ENCODE measurements at regions not wholly inside any gene's neighbourhood (a gene's known extent, or its start where the extent isn't known, plus 50 kb on each side); places are given as distances from the start of the nearest gene placed in this dataset.
"Not testable (repeated sequence)": the region's sequence is repeated elsewhere in the genome, so short reads cannot be mapped to it uniquely, and the experiment has no call there.

DNA sequence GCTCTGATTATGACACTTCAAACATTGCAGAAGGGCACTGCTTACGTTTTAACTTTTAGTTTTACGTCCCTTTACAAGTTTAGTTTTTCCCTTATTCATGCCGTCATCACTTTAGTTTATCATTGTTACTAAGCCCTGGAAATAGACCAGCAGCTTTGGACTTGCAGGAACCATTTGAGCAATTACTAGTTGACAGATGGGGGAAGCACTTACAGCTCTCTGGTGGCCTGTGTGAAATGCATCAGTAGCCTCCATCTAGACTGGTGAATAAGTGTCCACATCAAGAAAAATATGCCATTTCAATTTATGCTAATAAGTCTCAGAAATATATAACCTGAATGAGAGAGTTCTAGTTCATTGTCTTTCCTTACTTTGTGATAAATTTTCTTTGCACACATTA is 194.9 kb upstream of the GRM3 start:
- Mint-ChIP-seq H3K4me1 (ENCODE audit: low read depth) (no peaks in the 10 kb centered on the region), H3K27me3 (ENCODE audit: low read depth) (no peaks in the 10 kb centered on the region), H3K36me3 (ENCODE audit: low read depth) (no peaks in the 10 kb centered on the region), H3K27ac (no peak overlapping the region), H3K9me3 (no peaks in the 10 kb centered on the region), H3K4me3 (ENCODE audit: low read depth) (no peak overlapping the region)
- no peak for DNase-seq (ENCODE audit: low spot score)
- intact Hi-C loops (cut with micrococcal nuclease): no loop called here

DNA sequence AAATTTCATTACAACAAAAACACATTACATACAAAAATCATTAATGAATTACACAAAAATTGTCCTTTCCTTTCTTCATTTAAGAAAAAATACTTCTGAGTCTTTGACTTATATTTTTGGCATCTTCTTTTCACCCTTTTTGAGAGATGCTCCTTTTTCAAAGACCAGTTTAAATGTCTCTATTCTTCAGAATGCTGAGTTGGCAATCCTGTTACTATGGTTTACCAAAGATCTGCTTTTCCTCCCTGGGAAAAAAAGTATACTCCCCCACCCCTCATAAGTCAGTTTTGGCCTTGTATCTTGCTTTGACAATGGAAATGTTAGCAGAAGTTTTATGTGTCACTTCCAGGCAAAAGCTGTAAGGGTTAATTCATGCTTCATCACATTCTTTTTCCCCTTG is 198.4 kb upstream of the GRM3 start:
- Mint-ChIP-seq H3K36me3 (ENCODE audit: low read depth) (no peaks in the 10 kb centered on the region), H3K27ac (no peak overlapping the region), H3K4me3 (ENCODE audit: low read depth) (no peak overlapping the region), H3K9me3 (no peaks in the 10 kb centered on the region), H3K27me3 (ENCODE audit: low read depth) (no peaks in the 10 kb centered on the region), H3K4me1 (ENCODE audit: low read depth) (no peaks in the 10 kb centered on the region)
- intact Hi-C loops (cut with micrococcal nuclease): no loop called here
- no peak for DNase-seq (ENCODE audit: low spot score)

DNA sequence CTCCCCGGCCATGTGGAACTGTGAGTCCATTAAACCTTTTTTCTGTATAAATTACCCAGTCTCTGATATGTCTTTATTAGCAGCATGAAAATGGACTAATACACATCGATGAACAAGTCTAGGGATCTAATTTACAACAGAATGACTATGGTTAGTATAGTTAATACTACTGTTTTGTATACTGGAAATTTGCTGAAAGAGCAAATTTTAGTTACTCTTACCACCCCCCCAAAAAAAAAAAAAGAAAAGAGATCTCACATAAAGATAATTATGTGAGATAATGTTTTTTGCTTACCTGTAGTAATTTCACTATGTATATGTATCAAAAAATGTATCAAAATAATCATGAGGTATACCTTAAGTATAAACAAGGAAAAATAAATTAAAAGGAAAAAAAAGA is 199.5 kb upstream of the GRM3 start:
- Mint-ChIP-seq H3K36me3 (ENCODE audit: low read depth) (no peaks in the 10 kb centered on the region), H3K27ac (no peak overlapping the region), H3K27me3 (ENCODE audit: low read depth) (no peaks in the 10 kb centered on the region), H3K9me3 (no peaks in the 10 kb centered on the region), H3K4me3 (ENCODE audit: low read depth) (no peak overlapping the region), H3K4me1 (ENCODE audit: low read depth) (no peaks in the 10 kb centered on the region)
- DNase-seq (ENCODE audit: low spot score): no peak
- intact Hi-C loops (cut with micrococcal nuclease): no loop called here

DNA sequence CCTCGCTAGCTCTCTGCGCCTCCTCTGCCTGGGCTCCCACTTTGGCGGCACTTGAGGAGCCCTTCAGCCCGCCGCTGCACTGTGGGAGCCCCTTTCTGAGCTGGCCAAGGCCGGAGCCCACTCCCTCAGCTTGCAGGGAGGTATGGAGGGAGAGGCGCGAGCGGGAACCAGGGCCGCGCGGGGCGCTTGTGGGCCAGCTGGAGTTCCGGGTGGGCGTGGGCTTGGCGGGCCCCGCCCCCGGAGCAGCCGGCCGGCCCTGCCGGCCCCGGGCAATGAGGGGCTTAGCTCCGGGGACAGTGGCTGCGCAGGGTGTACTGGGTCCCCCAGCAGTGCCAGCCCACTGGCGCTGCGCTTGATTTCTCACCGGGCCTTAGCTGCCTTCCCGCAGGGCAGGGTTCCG is 203.3 kb upstream of the GRM3 start:
- intact Hi-C loops (cut with micrococcal nuclease); H3K4me3 Mint-ChIP-seq (ENCODE audit: low read depth); H3K4me1 Mint-ChIP-seq (ENCODE audit: low read depth); H3K36me3 Mint-ChIP-seq (ENCODE audit: low read depth); H3K27ac Mint-ChIP-seq; H3K27me3 Mint-ChIP-seq (ENCODE audit: low read depth); H3K9me3 Mint-ChIP-seq; DNase-seq (ENCODE audit: low spot score): not testable (repeated sequence)

DNA sequence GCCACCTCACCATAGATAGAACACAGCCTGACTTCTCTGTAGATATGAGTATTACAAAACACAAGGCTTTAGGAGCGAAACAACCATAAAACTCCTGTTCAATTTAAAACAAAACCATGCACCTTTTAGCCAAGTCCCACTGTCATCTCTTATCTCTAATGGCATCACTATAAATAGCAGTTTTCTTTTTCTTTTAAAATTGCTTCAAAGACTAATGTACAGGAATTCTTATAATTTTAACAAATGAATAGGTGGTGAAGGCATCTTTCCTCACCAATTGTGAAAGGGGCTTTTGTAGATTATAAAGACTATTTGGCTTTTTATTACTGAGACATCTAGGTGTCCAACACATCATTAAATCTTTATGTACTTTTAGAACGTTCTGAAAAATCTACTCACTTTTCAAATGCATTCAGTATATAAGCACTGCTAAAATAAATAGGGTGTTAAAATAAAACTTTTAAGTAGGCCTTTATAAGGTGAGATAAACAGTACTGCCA is 205.7 kb upstream of the GRM3 start:
- Mint-ChIP-seq H3K36me3 (ENCODE audit: low read depth) (no peaks in the 10 kb centered on the region), H3K27ac (no peak overlapping the region), H3K4me1 (ENCODE audit: low read depth) (no peaks in the 10 kb centered on the region), H3K27me3 (ENCODE audit: low read depth) (no peaks in the 10 kb centered on the region), H3K4me3 (ENCODE audit: low read depth) (no peak overlapping the region), H3K9me3 (no peaks in the 10 kb centered on the region)
- DNase-seq (ENCODE audit: low spot score): no peak
- intact Hi-C loops (cut with micrococcal nuclease): no loop called here

DNA sequence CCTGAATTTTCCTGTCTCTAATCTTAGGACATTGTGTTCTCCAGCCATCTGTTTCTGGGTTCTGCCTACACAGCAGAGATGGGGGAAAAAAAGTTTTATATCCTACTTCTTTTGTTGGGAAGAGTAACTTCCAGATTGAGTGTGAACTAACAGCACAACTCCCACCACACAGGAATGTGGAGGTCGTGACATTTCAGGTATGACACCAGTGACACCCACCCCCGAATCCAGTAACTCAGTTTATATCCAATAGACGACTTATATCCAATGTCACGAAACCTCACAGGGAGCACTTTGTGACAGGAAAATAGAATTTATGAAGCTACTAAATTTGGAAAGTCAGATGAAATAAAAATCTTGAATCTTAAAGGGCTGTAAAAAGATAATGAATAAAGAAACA is 211.9 kb upstream of the GRM3 start:
- no peak for DNase-seq (ENCODE audit: low spot score)
- Mint-ChIP-seq H3K4me1 (ENCODE audit: low read depth) (no peaks in the 10 kb centered on the region), H3K27ac (no peak overlapping the region), H3K4me3 (ENCODE audit: low read depth) (no peak overlapping the region), H3K9me3 (no peaks in the 10 kb centered on the region), H3K36me3 (ENCODE audit: low read depth) (no peaks in the 10 kb centered on the region), H3K27me3 (ENCODE audit: low read depth) (no peaks in the 10 kb centered on the region)
- intact Hi-C loops (cut with micrococcal nuclease): no loop called here

DNA sequence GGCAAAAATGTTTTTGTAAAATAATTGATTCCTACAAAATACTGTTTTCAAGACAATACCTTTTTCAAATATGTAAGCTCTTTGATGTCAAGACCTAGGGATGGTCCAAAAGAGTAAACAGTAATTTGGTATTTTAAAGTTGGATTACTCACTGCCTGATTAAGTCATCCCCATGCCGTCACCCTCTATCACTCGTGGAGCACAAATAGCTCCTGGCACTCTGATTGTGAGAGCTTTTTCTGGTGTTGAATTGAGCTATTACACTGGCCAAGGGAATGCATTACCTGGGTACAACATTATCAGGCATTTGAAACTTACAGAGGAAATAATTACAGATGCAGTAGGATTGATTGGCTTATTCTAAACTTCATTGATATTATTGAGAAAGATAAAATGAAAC is 231.9 kb upstream of the GRM3 start:
- H3K9me3 Mint-ChIP-seq: no peaks in the 10 kb centered on the region
- no peaks in the 10 kb centered on the region for H3K36me3 Mint-ChIP-seq (ENCODE audit: low read depth)
- DNase-seq (ENCODE audit: low spot score): no peak
- no peaks in the 10 kb centered on the region for H3K27me3 Mint-ChIP-seq (ENCODE audit: low read depth)
- intact Hi-C loops (cut with micrococcal nuclease): no loop called here
- H3K27ac Mint-ChIP-seq: no peak overlapping the region
- no peak overlapping the region for H3K4me3 Mint-ChIP-seq (ENCODE audit: low read depth)
- no peaks in the 10 kb centered on the region for H3K4me1 Mint-ChIP-seq (ENCODE audit: low read depth)

DNA sequence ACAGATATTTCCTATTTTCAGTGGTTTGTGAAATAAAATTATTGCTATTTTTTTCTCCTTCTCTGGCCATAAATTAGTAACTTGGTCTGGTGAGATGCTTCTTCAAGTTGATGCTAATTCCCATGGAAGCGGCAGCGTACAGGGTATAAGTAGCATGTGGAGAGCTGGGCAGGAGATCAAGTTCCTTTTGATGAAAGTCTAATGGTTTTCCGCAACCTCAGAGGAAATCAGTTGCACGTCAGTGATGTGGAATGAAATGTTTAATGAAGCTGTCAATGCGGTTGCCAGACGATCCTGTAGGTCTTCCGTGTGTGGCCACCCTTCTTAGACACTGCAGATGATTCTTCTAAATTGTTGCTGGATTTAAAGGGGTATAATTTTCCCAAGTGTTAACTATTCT is 236.4 kb upstream of the GRM3 start:
- Mint-ChIP-seq H3K4me3 (ENCODE audit: low read depth) (no peak overlapping the region), H3K27me3 (ENCODE audit: low read depth) (no peaks in the 10 kb centered on the region), H3K27ac (no peak overlapping the region), H3K36me3 (ENCODE audit: low read depth) (no peaks in the 10 kb centered on the region), H3K4me1 (ENCODE audit: low read depth) (no peaks in the 10 kb centered on the region), H3K9me3 (no peaks in the 10 kb centered on the region)
- intact Hi-C loops (cut with micrococcal nuclease): no loop called here
- DNase-seq (ENCODE audit: low spot score): no peak

DNA sequence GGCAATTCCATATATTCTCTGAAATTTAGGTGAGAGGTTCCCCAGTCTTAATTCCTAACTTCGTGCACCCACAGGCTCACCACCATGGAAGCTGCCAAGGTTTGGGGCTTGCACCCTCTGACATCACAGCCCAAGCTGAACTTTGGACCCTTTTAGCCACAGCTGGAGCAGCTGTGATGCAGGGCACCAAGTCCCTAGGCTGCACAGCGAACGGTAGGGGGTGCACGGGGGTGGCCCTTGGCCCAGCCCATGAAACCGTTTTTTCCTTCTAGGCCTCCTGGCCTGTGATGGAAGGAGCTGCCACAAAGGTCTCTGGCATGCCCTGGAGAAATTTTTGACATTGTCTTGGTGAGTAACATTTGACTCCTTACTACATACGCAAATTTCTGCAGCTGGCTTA is 251.9 kb upstream of the GRM3 start:
- intact Hi-C loops (cut with micrococcal nuclease): no loop called here
- H3K27me3 Mint-ChIP-seq (ENCODE audit: low read depth): no peaks in the 10 kb centered on the region
- DNase-seq (ENCODE audit: low spot score): no peak
- H3K27ac Mint-ChIP-seq: no peak overlapping the region
- H3K4me1 Mint-ChIP-seq (ENCODE audit: low read depth): no peaks in the 10 kb centered on the region
- peaks cover 9% of the 10 kb centered on the region for H3K9me3 Mint-ChIP-seq
- H3K36me3 Mint-ChIP-seq (ENCODE audit: low read depth): no peaks in the 10 kb centered on the region
- H3K4me3 Mint-ChIP-seq (ENCODE audit: low read depth): no peak overlapping the region

DNA sequence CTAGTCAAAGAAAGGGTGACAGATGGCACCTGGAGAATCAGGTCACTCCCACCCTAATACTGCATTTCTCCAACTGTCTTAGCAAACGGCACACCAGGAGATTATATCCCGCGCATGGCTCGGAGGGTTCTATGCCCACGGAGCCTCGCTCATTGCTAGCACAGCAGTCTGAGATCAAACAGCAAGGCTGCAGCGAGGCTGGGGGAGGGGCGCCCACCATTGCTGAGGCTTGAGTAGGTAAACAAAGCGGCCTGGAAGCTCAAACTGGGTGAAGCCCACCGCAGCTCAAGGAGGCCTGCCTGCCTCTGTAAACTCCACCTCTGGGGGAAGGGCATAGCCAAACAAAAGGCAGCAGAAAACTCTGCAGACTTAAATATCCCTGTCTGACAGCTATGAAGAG is 268.1 kb upstream of the GRM3 start:
- H3K27me3 Mint-ChIP-seq (ENCODE audit: low read depth); H3K27ac Mint-ChIP-seq; H3K4me3 Mint-ChIP-seq (ENCODE audit: low read depth); DNase-seq (ENCODE audit: low spot score); H3K36me3 Mint-ChIP-seq (ENCODE audit: low read depth); intact Hi-C loops (cut with micrococcal nuclease); H3K4me1 Mint-ChIP-seq (ENCODE audit: low read depth): not testable (repeated sequence)
- H3K9me3 Mint-ChIP-seq: peaks cover 39% of the 10 kb centered on the region

DNA sequence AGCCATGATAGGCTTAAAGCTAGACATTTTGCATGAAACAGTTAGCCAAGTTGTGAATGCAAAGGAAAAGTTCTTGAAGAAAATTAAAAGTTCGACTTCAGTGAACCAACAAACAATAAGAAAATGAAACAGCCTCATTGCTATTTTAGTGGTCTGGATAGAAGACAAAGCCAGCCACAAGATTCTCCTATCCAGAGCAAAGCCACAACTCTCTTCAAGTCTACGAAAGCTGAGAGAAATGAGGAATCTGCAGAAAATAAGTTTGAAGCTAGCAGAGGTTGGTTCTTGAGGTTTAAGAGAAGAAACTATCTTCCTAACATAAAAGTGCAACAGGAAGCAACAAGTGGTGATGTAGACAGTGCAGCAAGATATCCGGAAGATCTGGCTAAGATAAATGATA is 271.4 kb upstream of the GRM3 start:
- no peaks in the 10 kb centered on the region for H3K36me3 Mint-ChIP-seq (ENCODE audit: low read depth)
- intact Hi-C loops (cut with micrococcal nuclease): no loop called here

DNA sequence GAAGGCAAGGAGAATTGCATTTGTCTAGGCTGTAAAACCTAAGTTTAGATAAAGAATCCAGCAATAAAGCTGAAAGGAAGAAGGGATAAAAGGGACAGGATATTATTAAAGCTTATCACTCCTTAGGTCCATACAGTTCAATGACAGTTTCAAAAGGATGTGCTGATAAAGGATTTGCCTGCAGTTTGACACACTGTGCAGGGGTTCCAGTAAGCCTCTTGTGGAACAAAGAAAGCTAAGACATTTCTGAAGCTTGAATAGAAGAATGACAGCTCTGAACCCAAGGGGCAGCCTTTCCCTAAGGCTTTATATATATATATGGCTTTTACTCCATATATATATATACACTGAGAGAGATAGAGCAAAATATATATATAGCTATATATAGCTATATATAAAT is 276.8 kb upstream of the GRM3 start:
- no peak for DNase-seq (ENCODE audit: low spot score)
- H3K4me1 Mint-ChIP-seq (ENCODE audit: low read depth): no peaks in the 10 kb centered on the region
- no peaks in the 10 kb centered on the region for H3K27me3 Mint-ChIP-seq (ENCODE audit: low read depth)
- no peak overlapping the region for H3K27ac Mint-ChIP-seq
- H3K9me3 Mint-ChIP-seq: peaks cover 13% of the 10 kb centered on the region
- intact Hi-C loops (cut with micrococcal nuclease): no loop called here
- H3K36me3 Mint-ChIP-seq (ENCODE audit: low read depth): no peaks in the 10 kb centered on the region
- no peak overlapping the region for H3K4me3 Mint-ChIP-seq (ENCODE audit: low read depth)

More for the DNA sequence above, 271.4 kb upstream of the GRM3 start:
- peaks cover 27% of the 10 kb centered on the region for H3K9me3 Mint-ChIP-seq
- H3K27me3 Mint-ChIP-seq (ENCODE audit: low read depth): no peaks in the 10 kb centered on the region
- H3K4me3 Mint-ChIP-seq (ENCODE audit: low read depth): no peak overlapping the region
- no peak for DNase-seq (ENCODE audit: low spot score)
- no peak overlapping the region for H3K27ac Mint-ChIP-seq
- no peaks in the 10 kb centered on the region for H3K4me1 Mint-ChIP-seq (ENCODE audit: low read depth)

DNA sequence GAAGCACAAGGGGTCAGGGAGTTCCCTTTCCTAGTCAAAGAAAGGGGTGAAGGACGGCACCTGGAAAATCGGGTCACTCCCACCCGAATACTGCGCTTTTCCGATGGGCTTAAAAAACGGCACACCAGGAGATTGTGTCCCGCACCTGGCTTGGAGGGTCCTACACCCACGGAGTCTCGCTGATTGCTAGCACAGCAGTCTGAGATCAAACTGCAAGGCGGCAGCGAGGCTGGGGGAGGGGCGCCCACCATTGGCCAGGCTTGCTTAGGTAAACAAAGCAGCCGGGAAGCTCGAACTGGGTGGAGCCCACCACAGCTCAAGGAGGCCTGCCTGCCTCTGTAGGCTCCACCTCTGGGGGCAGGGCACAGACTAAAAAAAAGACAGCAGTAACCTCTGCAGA is 303.3 kb upstream of the GRM3 start:
- H3K4me3 Mint-ChIP-seq (ENCODE audit: low read depth); H3K27me3 Mint-ChIP-seq (ENCODE audit: low read depth); H3K27ac Mint-ChIP-seq; H3K4me1 Mint-ChIP-seq (ENCODE audit: low read depth); DNase-seq (ENCODE audit: low spot score); intact Hi-C loops (cut with micrococcal nuclease); H3K36me3 Mint-ChIP-seq (ENCODE audit: low read depth): not testable (repeated sequence)
- peaks cover 13% of the 10 kb centered on the region for H3K9me3 Mint-ChIP-seq

DNA sequence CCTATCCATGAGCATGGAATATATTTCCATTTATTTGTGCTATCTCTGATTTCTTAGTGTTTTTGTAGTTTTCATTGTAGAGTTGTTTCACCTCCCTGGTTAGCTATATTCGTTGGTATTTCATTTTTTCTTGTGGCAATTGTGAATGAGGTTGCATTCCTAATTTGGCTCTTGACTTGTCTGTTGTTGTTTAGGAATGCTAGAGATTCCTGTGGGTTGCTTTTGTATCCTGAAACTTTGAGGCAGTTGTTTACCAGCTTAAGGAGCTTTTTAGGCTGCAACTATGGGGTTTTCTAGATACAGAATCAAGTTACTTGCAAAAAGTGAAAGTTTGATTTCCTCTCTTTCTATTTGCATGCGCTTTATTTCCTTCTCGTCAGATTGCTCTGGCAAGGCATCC is 304.7 kb upstream of the GRM3 start:
- Mint-ChIP-seq H3K27me3 (ENCODE audit: low read depth) (no peaks in the 10 kb centered on the region), H3K4me3 (ENCODE audit: low read depth) (no peak overlapping the region), H3K9me3 (peaks cover 13% of the 10 kb centered on the region), H3K27ac (no peak overlapping the region), H3K36me3 (ENCODE audit: low read depth) (no peaks in the 10 kb centered on the region), H3K4me1 (ENCODE audit: low read depth) (no peaks in the 10 kb centered on the region)
- intact Hi-C loops (cut with micrococcal nuclease): no loop called here
- DNase-seq (ENCODE audit: low spot score): no peak

Measured in activated T-helper 2 cell treated with anti-CD3 and anti-CD28 coated beads, Interferon-gamma antibody, Interleukin-2, Interleukin-4, amounts not matched to agents 10 μg/mL and 5 μg/mL and 100 μg/mL, durations not matched to agents 14 hours and 24 hours and 36 hours (primary cell).